ENCODE measurements at regions not wholly inside any gene's neighbourhood (a gene's known extent, or its start where the extent isn't known, plus 50 kb on each side); places are given as distances from the start of the nearest gene placed in this dataset.

- TF ChIP-seq, protein P1, sequence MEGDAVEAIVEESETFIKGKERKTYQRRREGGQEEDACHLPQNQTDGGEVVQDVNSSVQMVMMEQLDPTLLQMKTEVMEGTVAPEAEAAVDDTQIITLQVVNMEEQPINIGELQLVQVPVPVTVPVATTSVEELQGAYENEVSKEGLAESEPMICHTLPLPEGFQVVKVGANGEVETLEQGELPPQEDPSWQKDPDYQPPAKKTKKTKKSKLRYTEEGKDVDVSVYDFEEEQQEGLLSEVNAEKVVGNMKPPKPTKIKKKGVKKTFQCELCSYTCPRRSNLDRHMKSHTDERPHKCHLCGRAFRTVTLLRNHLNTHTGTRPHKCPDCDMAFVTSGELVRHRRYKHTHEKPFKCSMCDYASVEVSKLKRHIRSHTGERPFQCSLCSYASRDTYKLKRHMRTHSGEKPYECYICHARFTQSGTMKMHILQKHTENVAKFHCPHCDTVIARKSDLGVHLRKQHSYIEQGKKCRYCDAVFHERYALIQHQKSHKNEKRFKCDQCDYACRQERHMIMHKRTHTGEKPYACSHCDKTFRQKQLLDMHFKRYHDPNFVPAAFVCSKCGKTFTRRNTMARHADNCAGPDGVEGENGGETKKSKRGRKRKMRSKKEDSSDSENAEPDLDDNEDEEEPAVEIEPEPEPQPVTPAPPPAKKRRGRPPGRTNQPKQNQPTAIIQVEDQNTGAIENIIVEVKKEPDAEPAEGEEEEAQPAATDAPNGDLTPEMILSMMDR (IDR thresholded peaks at IDR 0.05) = no peak
- TF ChIP-seq POLR2A (IDR thresholded peaks at IDR 0.05) (no peak), EP300 (IDR thresholded peaks at IDR 0.05) (no peak), POLR2AphosphoS5 (IDR thresholded peaks at IDR 0.05) (no peak)
Measured at GRCh38 chr9:32265037-32265436, 119.4 kb upstream of the ACO1 start.

All from sigmoid colon (tissue), 4 donors.